Vagina (tissue), 2 donors: ENCODE measurements at regions not wholly inside any gene's neighbourhood (a gene's known extent, or its start where the extent isn't known, plus 50 kb on each side); places are given as distances from the start of the nearest gene placed in this dataset.

ENCODE experiments used
- DNase-seq, 2 donors: peaks; one replicate each; pipeline ENCODE4 v3.0.0-alpha.2; 2017; ENCODE audit errors: extremely low spot score in 2 of 2
- H3K27ac ChIP-seq: fragments of 200-600 bp; sonication (generic); one replicate; pipeline ENCODE4 v1.5.1; 2019
- H3K27me3 ChIP-seq: fragments of 200-600 bp; sonication (generic); one replicate; pipeline ENCODE4 v1.5.1; 2019
- H3K36me3 ChIP-seq, 2 donors: fragments of 200-600 bp; sonication (generic); one replicate each; pipeline ENCODE4 v1.5.1; 2017 to 2019
- H3K4me1 ChIP-seq: fragments of 200-600 bp; sonication (generic); one replicate; pipeline ENCODE4 v1.5.1; 2019
- H3K4me3 ChIP-seq, 2 donors: fragments of 200-600 bp; sonication (generic); 1 replicate in 1 of 2; 2 replicates in 1 of 2; pipeline ENCODE4 v1.5.1; 2016 to 2019
- H3K9me3 ChIP-seq: fragments of 200-600 bp; sonication (generic); one replicate; pipeline ENCODE4 v1.5.1; 2019
- POLR2A ChIP-seq, 2 donors: fragments of 450-650 bp; IDR thresholded peaks; one replicate each; pipeline ENCODE4 v1.6.1; 2017; ENCODE audit warnings: antibody characterized with exemption in 2 of 2, mild to moderate bottlenecking in 2 of 2, moderate library complexity in 2 of 2
- POLR2AphosphoS5 ChIP-seq, 2 donors: sonication (generic); formaldehyde crosslinking; IDR thresholded peaks; one replicate each; pipeline ENCODE4 v1.9.0; 2017; ENCODE audit warnings: antibody characterized with exemption in 2 of 2, mild to moderate bottlenecking in 2 of 2, low read depth in 1 of 2; ENCODE audit not compliant: insufficient read depth in 1 of 2
- intact Hi-C: fragments of 100-400 bp; cut with DNase I; formaldehyde crosslinking; loops from one replicate; pipeline ENCODE4 v1.15.1; 2023
- TF ChIP-seq, protein P1 (sequence below), 3 experiments: fragments of 450-650 bp in 2 of 3; fragments of 200-600 bp in 1 of 3; sonication (generic) in 1 of 3; IDR thresholded peaks; one replicate each; pipeline ENCODE4 v1.5.1; 2017 to 2019; ENCODE audit warnings: antibody characterized with exemption in 3 of 3, mild to moderate bottlenecking in 2 of 3, moderate library complexity in 2 of 3

DNA sequence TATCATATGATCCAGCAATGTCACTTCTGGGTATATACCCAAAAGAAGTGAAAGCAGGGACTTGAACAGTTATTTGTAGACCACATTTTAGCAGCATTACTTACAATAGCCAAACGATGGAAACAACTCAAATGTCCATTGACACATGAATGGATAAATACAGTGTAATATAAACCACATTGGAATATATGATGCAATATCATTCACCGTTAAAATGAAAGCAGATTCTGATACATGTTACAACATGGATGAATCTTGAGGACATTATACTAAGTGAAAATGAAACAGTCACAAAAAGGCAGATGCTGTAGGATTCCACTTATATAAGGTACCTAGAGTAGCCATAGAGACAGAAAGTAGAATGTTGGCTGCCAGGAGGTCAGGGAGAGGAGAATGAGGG lies 130.5 kb upstream of the SMAD1 start:
- no peaks in the 10 kb centered on the region for H3K9me3 ChIP-seq
- no peaks in the 10 kb centered on the region for H3K27me3 ChIP-seq
- H3K36me3 ChIP-seq = no peaks in the 10 kb centered on the region
- H3K4me1 ChIP-seq = no peaks in the 10 kb centered on the region
- no peak overlapping the region for H3K27ac ChIP-seq
- TF ChIP-seq, protein P1, sequence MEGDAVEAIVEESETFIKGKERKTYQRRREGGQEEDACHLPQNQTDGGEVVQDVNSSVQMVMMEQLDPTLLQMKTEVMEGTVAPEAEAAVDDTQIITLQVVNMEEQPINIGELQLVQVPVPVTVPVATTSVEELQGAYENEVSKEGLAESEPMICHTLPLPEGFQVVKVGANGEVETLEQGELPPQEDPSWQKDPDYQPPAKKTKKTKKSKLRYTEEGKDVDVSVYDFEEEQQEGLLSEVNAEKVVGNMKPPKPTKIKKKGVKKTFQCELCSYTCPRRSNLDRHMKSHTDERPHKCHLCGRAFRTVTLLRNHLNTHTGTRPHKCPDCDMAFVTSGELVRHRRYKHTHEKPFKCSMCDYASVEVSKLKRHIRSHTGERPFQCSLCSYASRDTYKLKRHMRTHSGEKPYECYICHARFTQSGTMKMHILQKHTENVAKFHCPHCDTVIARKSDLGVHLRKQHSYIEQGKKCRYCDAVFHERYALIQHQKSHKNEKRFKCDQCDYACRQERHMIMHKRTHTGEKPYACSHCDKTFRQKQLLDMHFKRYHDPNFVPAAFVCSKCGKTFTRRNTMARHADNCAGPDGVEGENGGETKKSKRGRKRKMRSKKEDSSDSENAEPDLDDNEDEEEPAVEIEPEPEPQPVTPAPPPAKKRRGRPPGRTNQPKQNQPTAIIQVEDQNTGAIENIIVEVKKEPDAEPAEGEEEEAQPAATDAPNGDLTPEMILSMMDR (IDR thresholded peaks at IDR 0.05) = no peak
- TF ChIP-seq POLR2AphosphoS5 (IDR thresholded peaks at IDR 0.05; ENCODE audit: insufficient read depth in 1 of 2, low read depth in 1 of 2) (no peak), POLR2A (IDR thresholded peaks at IDR 0.05) (no peak)
- no peak overlapping the region for H3K4me3 ChIP-seq
- no peak for DNase-seq
- intact Hi-C loops = no loop called here

DNA sequence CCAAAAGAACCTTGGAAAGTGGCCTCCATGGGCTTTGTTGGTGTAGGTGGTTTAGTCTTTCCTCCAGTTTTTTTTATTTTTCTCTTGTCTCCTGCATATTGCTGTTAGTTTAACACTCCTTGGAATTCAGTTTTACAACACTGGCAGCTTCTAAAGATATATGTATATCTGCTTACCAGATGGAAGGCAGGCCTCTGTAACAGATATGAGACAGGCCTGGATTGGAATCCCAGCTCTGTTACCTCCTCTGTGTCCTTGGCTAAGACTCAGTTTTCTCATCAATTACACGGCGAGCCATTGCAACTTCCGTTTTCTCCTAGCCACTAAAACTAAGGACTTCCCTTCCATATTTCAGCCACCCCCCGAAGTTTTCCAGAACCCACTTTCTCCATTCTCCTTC lies 133.4 kb upstream of the SMAD1 start:
- no peak overlapping the region for H3K4me3 ChIP-seq
- no peak overlapping the region for H3K27ac ChIP-seq
- intact Hi-C loops = no loop called here
- H3K27me3 ChIP-seq = no peaks in the 10 kb centered on the region
- no peaks in the 10 kb centered on the region for H3K4me1 ChIP-seq
- H3K36me3 ChIP-seq = no peaks in the 10 kb centered on the region
- DNase-seq = no peak
- TF ChIP-seq, protein P1 (IDR thresholded peaks at IDR 0.05) = no peak
- no peak for TF ChIP-seq POLR2AphosphoS5 (IDR thresholded peaks at IDR 0.05; ENCODE audit: insufficient read depth in 1 of 2, low read depth in 1 of 2)
- no peak for TF ChIP-seq POLR2A (IDR thresholded peaks at IDR 0.05)
- H3K9me3 ChIP-seq = no peaks in the 10 kb centered on the region

DNA sequence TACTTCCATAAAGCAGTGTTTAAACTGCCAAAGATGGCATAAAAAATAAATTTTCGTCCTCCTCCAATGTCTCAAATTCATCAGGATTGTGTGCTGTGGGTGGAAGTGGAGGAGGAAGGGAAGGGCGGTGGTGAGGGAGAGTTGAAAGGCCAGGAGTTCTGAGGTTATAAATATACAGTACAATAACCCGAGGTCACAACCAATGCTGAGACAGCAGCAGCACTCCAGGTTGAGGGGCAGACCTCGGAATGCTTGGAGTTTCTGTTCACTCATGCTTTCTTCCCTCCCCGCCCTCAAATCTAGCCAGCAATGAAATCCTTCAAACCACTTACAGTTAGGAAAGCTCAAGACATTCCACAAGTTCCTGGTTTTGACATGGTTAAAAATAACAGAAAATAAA lies 134.0 kb upstream of the SMAD1 start:
- no peaks in the 10 kb centered on the region for H3K4me1 ChIP-seq
- no peak overlapping the region for H3K4me3 ChIP-seq
- no peaks in the 10 kb centered on the region for H3K9me3 ChIP-seq
- H3K27ac ChIP-seq = no peak overlapping the region
- DNase-seq = no peak
- TF ChIP-seq POLR2A (IDR thresholded peaks at IDR 0.05) (no peak), POLR2AphosphoS5 (IDR thresholded peaks at IDR 0.05; ENCODE audit: insufficient read depth in 1 of 2, low read depth in 1 of 2) (no peak)
- TF ChIP-seq, protein P1 (IDR thresholded peaks at IDR 0.05) = no peak
- intact Hi-C loops = no loop called here
- H3K36me3 ChIP-seq = no peaks in the 10 kb centered on the region
- H3K27me3 ChIP-seq = no peaks in the 10 kb centered on the region

- TF ChIP-seq POLR2AphosphoS5 (IDR thresholded peaks at IDR 0.05; ENCODE audit: insufficient read depth in 1 of 2, low read depth in 1 of 2) (no peak), POLR2A (IDR thresholded peaks at IDR 0.05) (no peak)
- TF ChIP-seq, protein P1 (IDR thresholded peaks at IDR 0.05) = no peak
- Histone ChIP-seq H3K27me3 (no peaks in the 10 kb centered on the region), H3K9me3 (no peaks in the 10 kb centered on the region), H3K4me3 (no peak overlapping the region), H3K27ac (no peak overlapping the region), H3K4me1 (no peaks in the 10 kb centered on the region), H3K36me3 (no peaks in the 10 kb centered on the region)
- intact Hi-C loops = no loop called here
- DNase-seq = no peak
Observed at GRCh38 chr4:145346081-145346480, 135.6 kb upstream of the SMAD1 start.

DNA sequence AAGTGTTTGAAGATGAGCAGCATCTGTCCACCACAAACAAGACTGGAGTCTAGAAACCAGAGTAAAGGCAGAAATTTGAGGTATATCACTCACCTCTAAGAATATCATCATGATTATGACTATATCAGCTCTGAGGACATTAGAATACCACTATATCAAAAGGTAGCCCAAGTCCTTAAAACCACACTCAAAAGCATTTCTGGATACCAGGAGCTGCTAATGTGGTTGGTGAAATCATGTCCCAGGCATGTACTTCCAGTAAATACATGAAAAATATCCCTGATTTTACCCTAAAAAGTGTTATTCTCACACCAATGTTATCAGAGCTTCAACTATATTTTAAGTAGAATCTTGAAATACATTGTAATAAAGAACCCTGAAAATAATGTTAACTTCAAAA lies 136.3 kb upstream of the SMAD1 start:
- intact Hi-C loops = no loop called here
- Histone ChIP-seq H3K27ac (no peak overlapping the region), H3K4me1 (no peaks in the 10 kb centered on the region), H3K36me3 (no peaks in the 10 kb centered on the region), H3K9me3 (no peaks in the 10 kb centered on the region), H3K4me3 (no peak overlapping the region), H3K27me3 (no peaks in the 10 kb centered on the region)
- no peak for DNase-seq
- TF ChIP-seq, protein P1 (IDR thresholded peaks at IDR 0.05) = no peak
- TF ChIP-seq POLR2AphosphoS5 (IDR thresholded peaks at IDR 0.05; ENCODE audit: insufficient read depth in 1 of 2, low read depth in 1 of 2) (no peak), POLR2A (IDR thresholded peaks at IDR 0.05) (no peak)
